Right lobe of liver (tissue), 4 donors: ENCODE measurements at regions not wholly inside any gene's neighbourhood (a gene's known extent, or its start where the extent isn't known, plus 50 kb on each side); places are given as distances from the start of the nearest gene placed in this dataset.

Experiments used
- POLR2A ChIP-seq: fragments of 450-650 bp; IDR thresholded peaks from one replicate; pipeline ENCODE4 v1.6.1; 2017; ENCODE audit warnings: antibody characterized with exemption, mild to moderate bottlenecking
- TF ChIP-seq, protein P1 (sequence below), 4 donors: fragments of 200-600 bp in 3 of 4; fragments of 450-650 bp in 1 of 4; IDR thresholded peaks; one replicate each; pipeline versions ENCODE4 v1.5.1 to v1.8.0; 2016 to 2022; ENCODE audit warnings: antibody characterized with exemption in 4 of 4, mild to moderate bottlenecking in 2 of 4
- donor health status: DM: no; HTN: no; CAD: no.
- donor health status: DM: no; HTN: no; CAD: no.
- donor health status: DM: no; HTN: yes; CAD: no.

DNA sequence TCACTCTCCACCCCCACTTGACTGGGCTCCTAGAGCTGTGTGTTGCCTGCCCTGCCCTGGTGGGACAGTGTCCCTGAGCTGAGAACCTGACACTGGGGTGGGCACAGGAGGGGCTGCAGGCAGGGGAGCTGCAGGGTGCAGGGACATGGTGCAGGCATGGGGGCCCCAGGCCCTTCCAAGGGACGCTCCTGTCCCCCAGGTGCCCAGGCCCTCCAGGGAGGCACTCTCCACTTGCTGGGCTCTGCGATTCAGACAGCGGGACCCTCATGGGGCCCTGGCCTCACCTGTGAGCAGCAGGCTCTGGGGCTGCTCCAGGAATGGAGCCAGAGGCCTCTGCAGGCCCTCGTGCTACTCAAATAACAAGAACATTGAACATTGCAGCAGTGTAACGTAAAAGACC, 89.4 kb downstream of the BARX1 start:
- no peak for TF ChIP-seq POLR2A
- TF ChIP-seq, protein P1, sequence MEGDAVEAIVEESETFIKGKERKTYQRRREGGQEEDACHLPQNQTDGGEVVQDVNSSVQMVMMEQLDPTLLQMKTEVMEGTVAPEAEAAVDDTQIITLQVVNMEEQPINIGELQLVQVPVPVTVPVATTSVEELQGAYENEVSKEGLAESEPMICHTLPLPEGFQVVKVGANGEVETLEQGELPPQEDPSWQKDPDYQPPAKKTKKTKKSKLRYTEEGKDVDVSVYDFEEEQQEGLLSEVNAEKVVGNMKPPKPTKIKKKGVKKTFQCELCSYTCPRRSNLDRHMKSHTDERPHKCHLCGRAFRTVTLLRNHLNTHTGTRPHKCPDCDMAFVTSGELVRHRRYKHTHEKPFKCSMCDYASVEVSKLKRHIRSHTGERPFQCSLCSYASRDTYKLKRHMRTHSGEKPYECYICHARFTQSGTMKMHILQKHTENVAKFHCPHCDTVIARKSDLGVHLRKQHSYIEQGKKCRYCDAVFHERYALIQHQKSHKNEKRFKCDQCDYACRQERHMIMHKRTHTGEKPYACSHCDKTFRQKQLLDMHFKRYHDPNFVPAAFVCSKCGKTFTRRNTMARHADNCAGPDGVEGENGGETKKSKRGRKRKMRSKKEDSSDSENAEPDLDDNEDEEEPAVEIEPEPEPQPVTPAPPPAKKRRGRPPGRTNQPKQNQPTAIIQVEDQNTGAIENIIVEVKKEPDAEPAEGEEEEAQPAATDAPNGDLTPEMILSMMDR (IDR thresholded peaks at IDR 0.05) = no peak
